Testis (tissue), 2 donors: ENCODE measurements at regions not wholly inside any gene's neighbourhood (a gene's known extent, or its start where the extent isn't known, plus 50 kb on each side); places are given as distances from the start of the nearest gene placed in this dataset.

ENCODE experiments used
- DNase-seq: peaks from one replicate; pipeline ENCODE4 v3.0.0-alpha.2; 2019
- H3K27ac ChIP-seq, 2 donors: fragments of 200-600 bp; sonication (generic); one replicate each; pipeline ENCODE4 v1.5.1; 2019
- H3K27me3 ChIP-seq: fragments of 200-600 bp; sonication (generic); one replicate; pipeline ENCODE4 v1.5.1; 2019
- H3K36me3 ChIP-seq: fragments of 200-600 bp; sonication (generic); one replicate; pipeline ENCODE4 v1.5.1; 2017; ENCODE audit warnings: low read depth; ENCODE audit errors: missing control alignments
- H3K4me1 ChIP-seq: fragments of 200-600 bp; sonication (generic); one replicate; pipeline ENCODE4 v1.5.1; 2019
- H3K4me3 ChIP-seq, 2 donors: fragments of 200-600 bp; sonication (generic); one replicate each; pipeline ENCODE4 v1.5.1; 2017 to 2019
- H3K9me3 ChIP-seq: fragments of 200-600 bp; sonication (generic); one replicate; pipeline ENCODE4 v1.5.1; 2017
- POLR2A ChIP-seq: fragments of 450-650 bp; IDR thresholded peaks from one replicate; pipeline ENCODE4 v1.6.1; 2017; ENCODE audit warnings: antibody characterized with exemption, mild to moderate bottlenecking, moderate library complexity
- WGBS, 2 donors: methylation state at CpG; one replicate each; pipeline ENCODE4 v1.1.5; 2018; 5-methylcytosine and 5-hydroxymethylcytosine counted together
- intact Hi-C: fragments of 100-400 bp; cut with DNase I; formaldehyde crosslinking; loops from one replicate; pipeline ENCODE4 v1.15.1; 2023; ENCODE audit warnings: low total_unique reads
- TF ChIP-seq, protein P1 (sequence below), 3 experiments: fragments of 450-650 bp in 2 of 3; fragments of 200-600 bp in 1 of 3; sonication (generic) in 1 of 3; IDR thresholded peaks; one replicate each; pipeline ENCODE4 v1.5.1; 2016 to 2019; ENCODE audit warnings: antibody characterized with exemption in 3 of 3, mild to moderate bottlenecking in 2 of 3, moderate library complexity in 1 of 3

DNA sequence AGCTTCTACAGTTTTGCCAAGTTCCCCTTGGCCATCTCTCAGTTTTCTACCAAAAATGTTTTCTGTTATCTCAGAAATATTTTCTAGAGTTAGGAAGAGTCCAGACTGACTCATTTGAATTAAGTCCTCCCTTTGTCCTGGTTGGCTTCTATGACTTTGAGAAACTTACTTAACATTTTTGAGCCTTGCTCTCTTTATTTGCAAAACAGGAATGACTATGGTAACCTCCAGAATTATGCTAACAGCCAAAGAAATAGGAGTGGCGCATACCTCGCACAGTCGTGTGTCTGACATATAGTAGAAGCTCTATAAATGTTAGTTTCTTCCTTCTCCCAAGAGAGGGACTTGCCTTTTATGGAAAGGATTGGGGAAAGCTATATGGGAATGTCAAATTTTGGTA, 841.1 kb downstream of the TSN start:
- Histone ChIP-seq H3K4me3 (no peak overlapping the region), H3K36me3 (no peaks in the 10 kb centered on the region), H3K4me1 (no peaks in the 10 kb centered on the region), H3K27ac (no peak overlapping the region), H3K9me3 (no peaks in the 10 kb centered on the region), H3K27me3 (no peaks in the 10 kb centered on the region)
- intact Hi-C loops: no loop called here
- no peak for DNase-seq
- no peak for TF ChIP-seq POLR2A
- 54 to 70% methylated on average over 3 of the region's 3 CpGs for WGBS, 2 donors

DNA sequence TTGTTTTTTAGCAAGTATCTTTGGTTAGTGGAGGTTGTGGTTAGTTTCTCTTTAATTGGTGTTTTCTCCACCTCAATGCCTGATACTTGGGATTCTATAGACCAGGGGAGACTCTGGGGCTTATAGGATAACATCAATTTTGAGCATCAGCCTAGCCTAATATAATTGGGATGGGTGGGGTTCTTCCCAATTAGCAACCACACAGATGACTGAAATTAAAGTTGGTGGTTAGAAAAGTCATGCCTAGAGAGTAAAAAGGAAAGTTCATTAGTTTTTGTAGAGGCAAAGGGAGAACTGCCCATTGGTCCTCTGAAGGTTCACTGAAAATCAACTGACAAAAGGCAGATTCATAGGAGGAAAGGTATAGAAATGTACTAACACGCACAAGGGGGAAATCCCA, 843.3 kb downstream of the TSN start:
- Histone ChIP-seq H3K4me3 (no peak overlapping the region), H3K4me1 (no peaks in the 10 kb centered on the region), H3K36me3 (no peaks in the 10 kb centered on the region), H3K27ac (no peak overlapping the region), H3K27me3 (no peaks in the 10 kb centered on the region), H3K9me3 (no peaks in the 10 kb centered on the region)
- TF ChIP-seq POLR2A: no peak
- TF ChIP-seq, protein P1, sequence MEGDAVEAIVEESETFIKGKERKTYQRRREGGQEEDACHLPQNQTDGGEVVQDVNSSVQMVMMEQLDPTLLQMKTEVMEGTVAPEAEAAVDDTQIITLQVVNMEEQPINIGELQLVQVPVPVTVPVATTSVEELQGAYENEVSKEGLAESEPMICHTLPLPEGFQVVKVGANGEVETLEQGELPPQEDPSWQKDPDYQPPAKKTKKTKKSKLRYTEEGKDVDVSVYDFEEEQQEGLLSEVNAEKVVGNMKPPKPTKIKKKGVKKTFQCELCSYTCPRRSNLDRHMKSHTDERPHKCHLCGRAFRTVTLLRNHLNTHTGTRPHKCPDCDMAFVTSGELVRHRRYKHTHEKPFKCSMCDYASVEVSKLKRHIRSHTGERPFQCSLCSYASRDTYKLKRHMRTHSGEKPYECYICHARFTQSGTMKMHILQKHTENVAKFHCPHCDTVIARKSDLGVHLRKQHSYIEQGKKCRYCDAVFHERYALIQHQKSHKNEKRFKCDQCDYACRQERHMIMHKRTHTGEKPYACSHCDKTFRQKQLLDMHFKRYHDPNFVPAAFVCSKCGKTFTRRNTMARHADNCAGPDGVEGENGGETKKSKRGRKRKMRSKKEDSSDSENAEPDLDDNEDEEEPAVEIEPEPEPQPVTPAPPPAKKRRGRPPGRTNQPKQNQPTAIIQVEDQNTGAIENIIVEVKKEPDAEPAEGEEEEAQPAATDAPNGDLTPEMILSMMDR (IDR thresholded peaks at IDR 0.05): no peak
- 84 to 87% methylated on average over 1 of the region's 1 CpG for WGBS, 2 donors
- intact Hi-C loops: no loop called here
- DNase-seq: no peak

GRCh38 chr2:122610948-122611609, 855.6 kb downstream of the TSN start:
- H3K27ac ChIP-seq: no peak overlapping the region
- no peaks in the 10 kb centered on the region for H3K4me1 ChIP-seq
- H3K9me3 ChIP-seq: no peaks in the 10 kb centered on the region
- no peak for DNase-seq
- no peaks in the 10 kb centered on the region for H3K27me3 ChIP-seq
- TF ChIP-seq, protein P1 (IDR thresholded peaks at IDR 0.05): no peak
- no peak for TF ChIP-seq POLR2A
- no peak overlapping the region for H3K4me3 ChIP-seq
- WGBS, 2 donors: 84 to 90% methylated on average over 3 of the region's 3 CpGs
- H3K36me3 ChIP-seq: no peaks in the 10 kb centered on the region
- intact Hi-C loops: no loop called here

- H3K27me3 ChIP-seq: no peaks in the 10 kb centered on the region
- no peak overlapping the region for H3K27ac ChIP-seq
- H3K4me1 ChIP-seq: no peaks in the 10 kb centered on the region
- 25 to 38% methylated on average over 3 of the region's 3 CpGs for WGBS, 2 donors
- intact Hi-C loops: no loop called here
- no peak for DNase-seq
- H3K9me3 ChIP-seq: no peaks in the 10 kb centered on the region
- no peaks in the 10 kb centered on the region for H3K36me3 ChIP-seq
- H3K4me3 ChIP-seq: no peak overlapping the region
- TF ChIP-seq, protein P1 (IDR thresholded peaks at IDR 0.05): no peak
- TF ChIP-seq POLR2A: no peak
Observed at GRCh38 chr2:122622934-122623333, 867.5 kb downstream of the TSN start.

- Histone ChIP-seq H3K4me1 (no peaks in the 10 kb centered on the region), H3K36me3 (no peaks in the 10 kb centered on the region), H3K4me3 (no peak overlapping the region), H3K9me3 (no peaks in the 10 kb centered on the region), H3K27me3 (no peaks in the 10 kb centered on the region), H3K27ac (no peak overlapping the region)
- WGBS, 2 donors: 28 to 39% methylated on average over 3 of the region's 3 CpGs
- TF ChIP-seq, protein P1 (IDR thresholded peaks at IDR 0.05): no peak
- no peak for TF ChIP-seq POLR2A
- no peak for DNase-seq
- intact Hi-C loops: no loop called here
Observed at GRCh38 chr2:122627388-122627787, 871.9 kb downstream of the TSN start.
